BLaER1 treated with 17β-estradiol and CSF1 and Interleukin-3, amounts not matched to agents 10 nM and 100 nM (cell line): ENCODE measurements at regions not wholly inside any gene's neighbourhood (a gene's known extent, or its start where the extent isn't known, plus 50 kb on each side); places are given as distances from the start of the nearest gene placed in this dataset.

Source experiments
- H3K27ac ChIP-seq, 11 experiments: shearing (Covaris generic); formaldehyde crosslinking; 2 replicates each; pipeline ENCODE4 v1.8.1; 2022
- H3K27me3 ChIP-seq, 11 experiments: shearing (Covaris generic); formaldehyde crosslinking; 2 replicates each; pipeline ENCODE4 v1.8.1; 2022
- H3K36me3 ChIP-seq, 11 experiments: shearing (Covaris generic); formaldehyde crosslinking; 2 replicates each; pipeline ENCODE4 v1.8.1; 2022
- H3K4me1 ChIP-seq, 10 experiments: shearing (Covaris generic); formaldehyde crosslinking; 2 replicates each; pipeline ENCODE4 v1.8.1; 2022
- H3K4me2 ChIP-seq, 11 experiments: shearing (Covaris generic); formaldehyde crosslinking; 2 replicates each; pipeline ENCODE4 v1.8.1; 2022
- H3K4me3 ChIP-seq, 10 experiments: shearing (Covaris generic); formaldehyde crosslinking; 2 replicates each; pipeline ENCODE4 v1.8.1; 2022
- H3K9ac ChIP-seq, 11 experiments: shearing (Covaris generic); formaldehyde crosslinking; 2 replicates each; pipeline ENCODE4 v1.8.1; 2022
- H3K9me3 ChIP-seq, 11 experiments: shearing (Covaris generic); formaldehyde crosslinking; replicated peaks in 1 of 11; 2 replicates each; pipeline ENCODE4 v1.8.1; 2022
- H4K20me1 ChIP-seq, 11 experiments: shearing (Covaris generic); formaldehyde crosslinking; 2 replicates each; pipeline ENCODE4 v1.8.1; 2022
- Cebpa-rat ChIP-seq, 11 experiments: shearing (Covaris generic); IDR thresholded peaks; 2 replicates each; pipeline ENCODE4 v1.8.1; 2022

DNA sequence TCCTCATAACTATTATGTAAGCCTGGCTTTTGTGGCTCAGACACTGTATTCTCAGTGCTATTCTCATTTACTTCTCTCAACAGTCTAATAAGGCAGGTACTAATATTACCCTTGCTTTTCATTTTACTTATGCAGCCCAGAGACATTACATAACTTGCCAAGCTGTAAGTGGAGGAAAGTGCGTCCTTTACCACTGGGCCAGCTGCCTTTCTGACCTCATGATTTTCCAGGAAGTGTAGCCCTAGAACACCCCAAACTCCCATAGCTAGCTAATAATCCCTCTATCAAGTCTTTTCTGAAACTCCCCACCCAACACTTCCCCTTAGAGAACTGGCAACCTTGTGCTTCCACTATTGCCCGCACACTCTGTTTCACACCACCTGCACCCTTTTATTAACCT, 192.9 kb upstream of the HMHB1 start:
- H3K4me3 ChIP-seq: no peak overlapping the region
- H3K4me2 ChIP-seq: peak overlapping the region in 1 of 11 experiments; percentile 27; a peak in 2 of 22 replicates
- no peaks in the 10 kb centered on the region for H4K20me1 ChIP-seq
- peaks cover 0 to 4% (median 0%) of the 10 kb centered on the region in 11 experiments; a peak in 1 of 22 replicates for H3K36me3 ChIP-seq
- H3K27ac ChIP-seq: no peak overlapping the region
- H3K4me1 ChIP-seq: peaks cover 0 to 15% (median 0%) of the 10 kb centered on the region in 10 experiments; a peak in 2 of 20 replicates
- no peak for TF ChIP-seq Cebpa-rat (IDR thresholded peaks at IDR 0.05)
- H3K9ac ChIP-seq: no peak overlapping the region
- H3K9me3 ChIP-seq: peaks cover 10 to 30% (median 21%) of the 10 kb centered on the region in 11 experiments; a peak in 21 of 22 replicates
- H3K27me3 ChIP-seq: no peaks in the 10 kb centered on the region

- H3K4me2 ChIP-seq: no peak overlapping the region
- H3K27ac ChIP-seq: no peak overlapping the region
- H3K36me3 ChIP-seq: peaks cover 0 to 4% (median 0%) of the 10 kb centered on the region in 11 experiments; a peak in 1 of 22 replicates
- peaks cover 10 to 30% (median 24%) of the 10 kb centered on the region in 11 experiments; a peak in 21 of 22 replicates for H3K9me3 ChIP-seq
- H4K20me1 ChIP-seq: no peaks in the 10 kb centered on the region
- peaks cover 0 to 15% (median 0%) of the 10 kb centered on the region in 10 experiments; a peak in 2 of 20 replicates for H3K4me1 ChIP-seq
- no peak overlapping the region for H3K4me3 ChIP-seq
- no peaks in the 10 kb centered on the region for H3K27me3 ChIP-seq
- no peak overlapping the region for H3K9ac ChIP-seq
- TF ChIP-seq Cebpa-rat (IDR thresholded peaks at IDR 0.05): no peak
Observed at GRCh38 chr5:143618141-143618540, 193.8 kb upstream of the HMHB1 start.

DNA sequence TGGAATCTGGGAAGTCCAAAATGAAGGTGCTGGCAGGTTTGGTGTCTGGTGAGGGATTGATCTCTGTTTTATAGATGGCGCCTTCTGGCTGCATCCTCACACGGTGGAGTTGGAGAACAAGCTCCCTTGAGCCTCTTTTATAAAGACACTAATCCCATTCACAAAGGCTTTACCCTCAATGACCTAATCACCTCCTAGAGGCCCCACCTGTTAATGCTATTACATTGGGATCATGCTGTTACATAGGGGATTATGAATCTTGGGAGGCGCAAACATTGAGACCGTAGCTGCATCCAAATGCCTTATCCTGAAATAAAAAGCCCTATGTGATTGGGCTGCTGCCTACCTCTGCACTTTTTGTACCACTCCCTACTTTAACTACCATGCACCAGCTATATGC, 197.1 kb upstream of the HMHB1 start:
- Histone ChIP-seq H4K20me1 (no peaks in the 10 kb centered on the region), H3K9ac (no peak overlapping the region), H3K4me3 (no peak overlapping the region), H3K27ac (no peak overlapping the region), H3K9me3 (peaks cover 19 to 40% (median 32%) of the 10 kb centered on the region in 11 experiments), H3K4me1 (peaks cover 0 to 15% (median 0%) of the 10 kb centered on the region in 10 experiments; a peak in 2 of 20 replicates), H3K4me2 (no peak overlapping the region), H3K27me3 (no peaks in the 10 kb centered on the region), H3K36me3 (peaks cover 0 to 3% (median 0%) of the 10 kb centered on the region in 11 experiments; a peak in 1 of 22 replicates)
- no peak for TF ChIP-seq Cebpa-rat (IDR thresholded peaks at IDR 0.05)

DNA sequence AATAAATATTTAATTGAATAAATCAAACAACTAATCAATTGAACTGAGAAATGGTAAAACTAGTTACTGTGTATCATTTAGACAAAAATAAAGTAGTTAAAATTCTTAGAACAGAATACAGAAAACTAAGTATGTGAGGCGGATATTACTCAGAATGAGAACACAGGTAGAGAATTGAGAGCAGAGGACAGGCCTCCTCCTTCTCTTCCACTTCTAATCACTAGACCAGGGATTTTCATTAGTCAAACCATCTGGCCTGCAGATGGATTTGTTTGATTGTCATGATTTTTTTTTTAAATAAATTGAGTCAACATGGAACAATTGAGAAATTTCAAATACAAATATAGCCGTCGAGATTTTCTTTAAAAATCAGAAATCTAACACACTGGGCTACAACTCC, 198.6 kb upstream of the HMHB1 start:
- H3K4me1 ChIP-seq: peaks cover 0 to 9% (median 0%) of the 10 kb centered on the region in 10 experiments; a peak in 1 of 20 replicates
- H3K9ac ChIP-seq: no peak overlapping the region
- no peaks in the 10 kb centered on the region for H3K27me3 ChIP-seq
- H3K9me3 ChIP-seq: peaks cover 34 to 55% (median 47%) of the 10 kb centered on the region in 11 experiments
- no peak overlapping the region for H3K4me3 ChIP-seq
- no peak overlapping the region for H3K4me2 ChIP-seq
- TF ChIP-seq Cebpa-rat (IDR thresholded peaks at IDR 0.05): no peak
- no peaks in the 10 kb centered on the region for H4K20me1 ChIP-seq
- H3K27ac ChIP-seq: no peak overlapping the region
- H3K36me3 ChIP-seq: peaks cover 0 to 14% (median 5%) of the 10 kb centered on the region in 11 experiments; a peak in 8 of 22 replicates

GRCh38 chr5:143610946-143611345, 201.0 kb upstream of the HMHB1 start:
- Histone ChIP-seq H4K20me1 (no peaks in the 10 kb centered on the region), H3K27ac (no peak overlapping the region), H3K36me3 (peaks cover 0 to 26% (median 13%) of the 10 kb centered on the region in 11 experiments; a peak in 12 of 22 replicates), H3K4me3 (no peak overlapping the region), H3K4me2 (no peak overlapping the region), H3K4me1 (peaks cover 8 to 27% (median 16%) of the 10 kb centered on the region in 10 experiments), H3K27me3 (no peaks in the 10 kb centered on the region), H3K9me3 (peaks cover 39 to 63% (median 55%) of the 10 kb centered on the region in 11 experiments), H3K9ac (no peak overlapping the region)
- TF ChIP-seq Cebpa-rat (IDR thresholded peaks at IDR 0.05): no peak

DNA sequence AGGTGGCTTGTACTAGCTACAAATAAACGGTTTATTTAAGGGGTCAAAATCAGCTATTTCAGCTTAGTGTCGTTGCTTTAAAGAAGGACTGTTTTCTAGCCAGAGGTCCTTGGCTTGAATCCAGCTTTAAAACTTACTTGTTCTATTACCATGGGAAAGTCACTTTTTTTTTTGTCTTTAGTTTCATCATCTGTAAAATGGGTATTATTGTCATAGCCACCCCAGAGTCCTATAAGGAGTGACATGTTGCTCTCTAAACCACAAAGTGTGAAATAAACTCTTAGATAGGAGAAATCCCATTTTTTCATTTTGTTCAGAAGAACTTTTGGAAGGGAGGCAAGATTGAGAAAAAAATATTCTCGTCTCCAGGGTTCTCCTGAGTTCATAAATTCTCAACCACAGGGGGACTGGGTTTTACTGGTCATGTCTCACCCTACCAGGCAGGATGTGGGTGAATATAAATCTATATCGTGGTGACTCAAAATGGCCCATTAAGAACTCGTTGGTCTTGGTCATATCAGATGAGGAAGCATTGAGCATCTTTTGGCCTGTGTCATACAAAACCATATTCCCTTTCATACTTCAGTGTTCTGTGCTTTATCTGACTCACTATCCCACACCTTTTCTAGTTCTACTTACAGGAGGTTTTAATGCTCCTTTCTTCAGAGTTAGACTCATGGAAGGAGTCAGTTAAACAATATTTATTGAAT, 202.7 kb upstream of the NR3C1 start:
- peak overlapping the region; percentile 50 to 80 (median 71) for H3K4me2 ChIP-seq
- peak overlapping the region; percentile 81 to 96 (median 93) for H3K27ac ChIP-seq
- H3K9ac ChIP-seq: peak overlapping the region; percentile 59 to 84 (median 78); a peak in 21 of 22 replicates
- no peaks in the 10 kb centered on the region for H4K20me1 ChIP-seq
- peaks cover 45 to 68% (median 59%) of the 10 kb centered on the region in 10 experiments for H3K4me1 ChIP-seq
- H3K9me3 ChIP-seq: peaks cover 27 to 79% (median 69%) of the 10 kb centered on the region in 11 experiments
- H3K27me3 ChIP-seq: no peaks in the 10 kb centered on the region
- peak overlapping the region in 9 of 10 experiments; percentile 3 to 46 (median 33); a peak in 17 of 20 replicates for H3K4me3 ChIP-seq
- no peak; a peak in 1 of 22 replicates for TF ChIP-seq Cebpa-rat (IDR thresholded peaks at IDR 0.05)
- H3K36me3 ChIP-seq: peaks cover 0 to 26% (median 13%) of the 10 kb centered on the region in 11 experiments; a peak in 12 of 22 replicates

DNA sequence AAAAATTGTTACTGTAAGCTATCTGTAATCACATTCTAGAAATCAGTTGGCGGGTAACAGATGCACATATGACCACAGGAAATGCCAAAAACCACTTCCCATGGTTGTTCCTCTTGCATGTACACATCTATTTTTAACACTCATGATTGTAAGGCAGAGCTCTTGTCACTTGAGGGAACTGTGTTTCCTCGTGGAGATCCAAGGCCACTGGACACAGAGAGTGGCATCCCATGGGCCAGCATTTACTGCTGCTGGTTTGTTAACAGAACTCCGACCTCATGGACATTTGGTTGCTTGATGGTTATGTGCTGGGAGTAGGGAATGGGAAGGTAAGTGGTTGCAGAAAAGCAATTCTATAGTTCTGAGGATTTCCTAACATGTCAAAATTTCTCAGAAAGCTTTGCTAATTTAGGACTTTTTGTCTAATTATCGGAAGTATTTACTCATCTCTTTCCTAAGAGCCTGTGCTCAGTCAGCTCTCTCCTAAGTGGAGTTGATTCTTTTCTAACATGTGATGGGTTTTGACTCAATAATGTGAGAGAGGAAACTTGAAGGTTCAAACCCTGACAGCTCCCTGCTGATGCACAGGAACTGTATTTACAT, 202.0 kb upstream of the NR3C1 start:
- peaks cover 0 to 26% (median 13%) of the 10 kb centered on the region in 11 experiments; a peak in 12 of 22 replicates for H3K36me3 ChIP-seq
- H3K9ac ChIP-seq: peak overlapping the region; percentile 59 to 84 (median 78); a peak in 21 of 22 replicates
- H3K4me1 ChIP-seq: peaks cover 52 to 75% (median 66%) of the 10 kb centered on the region in 10 experiments
- H3K27me3 ChIP-seq: no peaks in the 10 kb centered on the region
- H3K4me3 ChIP-seq: peak overlapping the region in 9 of 10 experiments; percentile 3 to 46 (median 33); a peak in 16 of 20 replicates
- H3K9me3 ChIP-seq: peaks cover 27 to 78% (median 67%) of the 10 kb centered on the region in 11 experiments
- peak overlapping the region; percentile 81 to 96 (median 93) for H3K27ac ChIP-seq
- peak in 8 of 11 experiments; percentile 36 to 83 (median 70); a peak in 14 of 22 replicates for TF ChIP-seq Cebpa-rat (IDR thresholded peaks at IDR 0.05)
- no peaks in the 10 kb centered on the region for H4K20me1 ChIP-seq
- peak overlapping the region; percentile 50 to 80 (median 71) for H3K4me2 ChIP-seq

DNA sequence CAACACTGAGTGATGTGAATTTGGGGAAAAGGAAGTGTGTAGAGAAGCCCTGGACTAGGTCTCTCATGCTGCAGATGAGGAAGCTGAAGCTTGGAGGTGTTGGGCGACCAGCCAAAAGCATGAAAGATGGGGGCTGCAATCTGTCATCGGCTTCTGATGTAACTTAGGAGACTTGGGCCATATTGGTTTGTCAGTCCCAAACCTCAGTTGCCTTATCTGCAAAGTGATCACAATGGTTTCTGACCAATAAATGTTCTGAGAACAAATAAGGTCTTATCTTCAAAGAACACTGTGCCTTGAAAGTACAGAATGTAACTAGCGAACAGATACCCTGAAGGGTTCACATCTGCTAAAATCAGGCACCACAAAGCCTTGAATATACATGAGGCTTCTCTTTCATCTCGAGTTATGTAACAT, 198.4 kb upstream of the NR3C1 start:
- TF ChIP-seq Cebpa-rat (IDR thresholded peaks at IDR 0.05): no peak
- H4K20me1 ChIP-seq: no peaks in the 10 kb centered on the region
- H3K9me3 ChIP-seq: peaks cover 0 to 57% (median 41%) of the 10 kb centered on the region in 11 experiments; a peak in 18 of 22 replicates
- no peak overlapping the region for H3K9ac ChIP-seq
- H3K36me3 ChIP-seq: no peaks in the 10 kb centered on the region
- H3K27ac ChIP-seq: peak overlapping the region in 9 of 11 experiments; percentile 86 to 96 (median 93); a peak in 18 of 22 replicates
- peak overlapping the region; percentile 6 to 80 (median 63); a peak in 18 of 22 replicates for H3K4me2 ChIP-seq
- H3K4me3 ChIP-seq: no peak overlapping the region
- H3K4me1 ChIP-seq: peaks cover 55 to 72% (median 66%) of the 10 kb centered on the region in 10 experiments
- H3K27me3 ChIP-seq: no peaks in the 10 kb centered on the region
